ENCODE measurements at regions not wholly inside any gene's neighbourhood (a gene's known extent, or its start where the extent isn't known, plus 50 kb on each side); places are given as distances from the start of the nearest gene placed in this dataset.
A peak's percentile ranks its signal among the peaks of the same experiment; 100 is the strongest.
"Not testable (repeated sequence)": the region's sequence is repeated elsewhere in the genome, so short reads cannot be mapped to it uniquely, and the experiment has no call there.

- Histone ChIP-seq H3K4me1 (ENCODE audit: insufficient read depth, low read length) (peaks cover 6% of the 10 kb centered on the region; the same call in 1 of the 2 replicates), H3K9ac (ENCODE audit: low read depth, low read length) (no peak overlapping the region), H3K36me3 (ENCODE audit: insufficient read depth, low read length) (no peaks in the 10 kb centered on the region), H3K9me3 (ENCODE audit: control insufficient read depth, insufficient read depth, low read length) (no peaks in the 10 kb centered on the region)
Observed at GRCh38 chr1:100791586-100791985, 72.0 kb downstream of the VCAM1 start.

GRCh38 chr1:100793659-100794058 is 74.1 kb downstream of the VCAM1 start:
- Histone ChIP-seq H3K9me3 (ENCODE audit: control insufficient read depth, insufficient read depth, low read length) (no peaks in the 10 kb centered on the region), H3K9ac (ENCODE audit: low read depth, low read length) (no peak overlapping the region), H3K4me1 (ENCODE audit: insufficient read depth, low read length) (peaks cover 6% of the 10 kb centered on the region; the same call in 1 of the 2 replicates), H3K36me3 (ENCODE audit: insufficient read depth, low read length) (no peaks in the 10 kb centered on the region)

GRCh38 chr1:100794748-100795645 is 75.5 kb downstream of the VCAM1 start:
- no peak overlapping the region for H3K9ac ChIP-seq (ENCODE audit: low read depth, low read length)
- H3K4me1 ChIP-seq (ENCODE audit: insufficient read depth, low read length) = peaks cover 6% of the 10 kb centered on the region; the same call in 1 of the 2 replicates
- no peaks in the 10 kb centered on the region for H3K36me3 ChIP-seq (ENCODE audit: insufficient read depth, low read length)
- no peaks in the 10 kb centered on the region for H3K9me3 ChIP-seq (ENCODE audit: control insufficient read depth, insufficient read depth, low read length)

- Histone ChIP-seq H3K9ac (ENCODE audit: low read depth, low read length) (no peak overlapping the region), H3K9me3 (ENCODE audit: control insufficient read depth, insufficient read depth, low read length) (no peaks in the 10 kb centered on the region), H3K4me1 (ENCODE audit: insufficient read depth, low read length) (peaks cover 6% of the 10 kb centered on the region; the same call in 1 of the 2 replicates), H3K36me3 (ENCODE audit: insufficient read depth, low read length) (no peaks in the 10 kb centered on the region)
Observed at GRCh38 chr1:100795646-100795985, 76.1 kb downstream of the VCAM1 start.

GRCh38 chr1:100796046-100796445 is 76.5 kb downstream of the VCAM1 start:
- Histone ChIP-seq H3K9ac (ENCODE audit: low read depth, low read length) (no peak overlapping the region), H3K9me3 (ENCODE audit: control insufficient read depth, insufficient read depth, low read length) (no peaks in the 10 kb centered on the region; the same call in 1 of the 2 replicates), H3K4me1 (ENCODE audit: insufficient read depth, low read length) (peaks cover 6% of the 10 kb centered on the region; the same call in 1 of the 2 replicates), H3K36me3 (ENCODE audit: insufficient read depth, low read length) (no peaks in the 10 kb centered on the region)

- no peaks in the 10 kb centered on the region for H3K4me1 ChIP-seq (ENCODE audit: insufficient read depth, low read length)
- no peaks in the 10 kb centered on the region; the same call in 1 of the 2 replicates for H3K9me3 ChIP-seq (ENCODE audit: control insufficient read depth, insufficient read depth, low read length)
- no peak overlapping the region for H3K9ac ChIP-seq (ENCODE audit: low read depth, low read length)
- H3K36me3 ChIP-seq (ENCODE audit: insufficient read depth, low read length) = no peaks in the 10 kb centered on the region
Observed at GRCh38 chr1:100799548-100799947, 80.0 kb downstream of the VCAM1 start.

GRCh38 chr1:100799954-100800612 is 80.5 kb downstream of the VCAM1 start:
- Histone ChIP-seq H3K9ac (ENCODE audit: low read depth, low read length) (no peak overlapping the region), H3K4me1 (ENCODE audit: insufficient read depth, low read length) (no peaks in the 10 kb centered on the region), H3K9me3 (ENCODE audit: control insufficient read depth, insufficient read depth, low read length) (no peaks in the 10 kb centered on the region; the same call in 1 of the 2 replicates), H3K36me3 (ENCODE audit: insufficient read depth, low read length) (no peaks in the 10 kb centered on the region)

GRCh38 chr1:100801256-100801655 is 81.7 kb downstream of the VCAM1 start:
- H3K9me3 ChIP-seq (ENCODE audit: control insufficient read depth, insufficient read depth, low read length); H3K9ac ChIP-seq (ENCODE audit: low read depth, low read length); H3K36me3 ChIP-seq (ENCODE audit: insufficient read depth, low read length); H3K4me1 ChIP-seq (ENCODE audit: insufficient read depth, low read length): not testable (repeated sequence)

- not testable (repeated sequence) for H3K4me1 ChIP-seq (ENCODE audit: insufficient read depth, low read length); H3K9me3 ChIP-seq (ENCODE audit: control insufficient read depth, insufficient read depth, low read length); H3K9ac ChIP-seq (ENCODE audit: low read depth, low read length); H3K36me3 ChIP-seq (ENCODE audit: insufficient read depth, low read length)
Observed at GRCh38 chr1:100803280-100803679, 83.7 kb downstream of the VCAM1 start.

- Histone ChIP-seq H3K9me3 (ENCODE audit: control insufficient read depth, insufficient read depth, low read length) (no peaks in the 10 kb centered on the region), H3K9ac (ENCODE audit: low read depth, low read length) (no peak overlapping the region), H3K36me3 (ENCODE audit: insufficient read depth, low read length) (no peaks in the 10 kb centered on the region), H3K4me1 (ENCODE audit: insufficient read depth, low read length) (no peaks in the 10 kb centered on the region)
Observed at GRCh38 chr1:100806601-100807000, 87.1 kb downstream of the VCAM1 start.

GRCh38 chr1:100810360-100810759 is 84.3 kb downstream of the EXTL2 start:
- Histone ChIP-seq H3K9me3 (ENCODE audit: control insufficient read depth, insufficient read depth, low read length) (no peaks in the 10 kb centered on the region), H3K36me3 (ENCODE audit: insufficient read depth, low read length) (no peaks in the 10 kb centered on the region), H3K4me1 (ENCODE audit: insufficient read depth, low read length) (no peaks in the 10 kb centered on the region), H3K9ac (ENCODE audit: low read depth, low read length) (no peak overlapping the region)

GRCh38 chr1:100811808-100812207 is 82.8 kb downstream of the EXTL2 start:
- Histone ChIP-seq H3K9ac (ENCODE audit: low read depth, low read length) (no peak overlapping the region), H3K9me3 (ENCODE audit: control insufficient read depth, insufficient read depth, low read length) (no peaks in the 10 kb centered on the region), H3K36me3 (ENCODE audit: insufficient read depth, low read length) (no peaks in the 10 kb centered on the region), H3K4me1 (ENCODE audit: insufficient read depth, low read length) (no peaks in the 10 kb centered on the region)

GRCh38 chr1:100814938-100815337 is 79.7 kb downstream of the EXTL2 start:
- not testable (repeated sequence) for H3K9ac ChIP-seq (ENCODE audit: low read depth, low read length); H3K4me1 ChIP-seq (ENCODE audit: insufficient read depth, low read length); H3K36me3 ChIP-seq (ENCODE audit: insufficient read depth, low read length); H3K9me3 ChIP-seq (ENCODE audit: control insufficient read depth, insufficient read depth, low read length)

- no peaks in the 10 kb centered on the region for H3K9me3 ChIP-seq (ENCODE audit: control insufficient read depth, insufficient read depth, low read length)
- H3K4me1 ChIP-seq (ENCODE audit: insufficient read depth, low read length) = no peaks in the 10 kb centered on the region
- H3K9ac ChIP-seq (ENCODE audit: low read depth, low read length) = no peak overlapping the region
- H3K36me3 ChIP-seq (ENCODE audit: insufficient read depth, low read length) = no peaks in the 10 kb centered on the region
Observed at GRCh38 chr1:100816049-100816448, 78.6 kb downstream of the EXTL2 start.

GRCh38 chr1:100820195-100820594 is 74.4 kb downstream of the EXTL2 start:
- not testable (repeated sequence) for H3K36me3 ChIP-seq (ENCODE audit: insufficient read depth, low read length); H3K4me1 ChIP-seq (ENCODE audit: insufficient read depth, low read length); H3K9me3 ChIP-seq (ENCODE audit: control insufficient read depth, insufficient read depth, low read length)
- peak overlapping the region; percentile 40; the same call in 1 of the 2 replicates for H3K9ac ChIP-seq (ENCODE audit: low read depth, low read length)
